NB4 (cell line): ENCODE measurements at regions not wholly inside any gene's neighbourhood (a gene's known extent, or its start where the extent isn't known, plus 50 kb on each side); places are given as distances from the start of the nearest gene placed in this dataset.

Experiments used
- DNase-seq: peaks from one replicate; pipeline ENCODE4 v3.0.0; 2010; ENCODE audit warnings: low read depth
- H3K4me3 ChIP-seq: one replicate; pipeline ENCODE4 v1.5.1; 2011; ENCODE audit warnings: mild to moderate bottlenecking, low read depth, low read length, moderate library complexity
- MYC ChIP-seq: IDR thresholded peaks from 2 replicates; pipeline ENCODE4 v1.6.1; 2011; ENCODE audit warnings: low read depth, low read length
- POLR2A ChIP-seq: IDR thresholded peaks from 2 replicates; pipeline ENCODE4 v1.6.1; 2011; ENCODE audit warnings: mild to moderate bottlenecking; ENCODE audit not compliant: insufficient read length; ENCODE audit errors: extremely low read depth
- TF ChIP-seq, protein P1 (sequence below): IDR thresholded peaks from 2 replicates; pipeline ENCODE4 v1.6.1; 2011; ENCODE audit warnings: low read depth, low read length
- TF ChIP-seq, protein P2 (sequence below): IDR thresholded peaks from one replicate; pipeline ENCODE4 v1.5.1; 2012; ENCODE audit warnings: low read depth, low read length

GRCh38 chr12:61862986-61863385 is 397.2 kb upstream of the USP15 start:
- TF ChIP-seq, protein P1, sequence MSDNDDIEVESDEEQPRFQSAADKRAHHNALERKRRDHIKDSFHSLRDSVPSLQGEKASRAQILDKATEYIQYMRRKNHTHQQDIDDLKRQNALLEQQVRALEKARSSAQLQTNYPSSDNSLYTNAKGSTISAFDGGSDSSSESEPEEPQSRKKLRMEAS, result no peak
- no peak for TF ChIP-seq POLR2A
- TF ChIP-seq MYC, result no peak
- TF ChIP-seq, protein P2, sequence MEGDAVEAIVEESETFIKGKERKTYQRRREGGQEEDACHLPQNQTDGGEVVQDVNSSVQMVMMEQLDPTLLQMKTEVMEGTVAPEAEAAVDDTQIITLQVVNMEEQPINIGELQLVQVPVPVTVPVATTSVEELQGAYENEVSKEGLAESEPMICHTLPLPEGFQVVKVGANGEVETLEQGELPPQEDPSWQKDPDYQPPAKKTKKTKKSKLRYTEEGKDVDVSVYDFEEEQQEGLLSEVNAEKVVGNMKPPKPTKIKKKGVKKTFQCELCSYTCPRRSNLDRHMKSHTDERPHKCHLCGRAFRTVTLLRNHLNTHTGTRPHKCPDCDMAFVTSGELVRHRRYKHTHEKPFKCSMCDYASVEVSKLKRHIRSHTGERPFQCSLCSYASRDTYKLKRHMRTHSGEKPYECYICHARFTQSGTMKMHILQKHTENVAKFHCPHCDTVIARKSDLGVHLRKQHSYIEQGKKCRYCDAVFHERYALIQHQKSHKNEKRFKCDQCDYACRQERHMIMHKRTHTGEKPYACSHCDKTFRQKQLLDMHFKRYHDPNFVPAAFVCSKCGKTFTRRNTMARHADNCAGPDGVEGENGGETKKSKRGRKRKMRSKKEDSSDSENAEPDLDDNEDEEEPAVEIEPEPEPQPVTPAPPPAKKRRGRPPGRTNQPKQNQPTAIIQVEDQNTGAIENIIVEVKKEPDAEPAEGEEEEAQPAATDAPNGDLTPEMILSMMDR, result no peak
- H3K4me3 ChIP-seq, result no peak overlapping the region
- no peak for DNase-seq

- TF ChIP-seq POLR2A (no peak), MYC (no peak)
- H3K4me3 ChIP-seq, result no peak overlapping the region
These were observed 396.4 kb upstream of the USP15 start for GRCh38 chr12:61863811-61864210.

DNA sequence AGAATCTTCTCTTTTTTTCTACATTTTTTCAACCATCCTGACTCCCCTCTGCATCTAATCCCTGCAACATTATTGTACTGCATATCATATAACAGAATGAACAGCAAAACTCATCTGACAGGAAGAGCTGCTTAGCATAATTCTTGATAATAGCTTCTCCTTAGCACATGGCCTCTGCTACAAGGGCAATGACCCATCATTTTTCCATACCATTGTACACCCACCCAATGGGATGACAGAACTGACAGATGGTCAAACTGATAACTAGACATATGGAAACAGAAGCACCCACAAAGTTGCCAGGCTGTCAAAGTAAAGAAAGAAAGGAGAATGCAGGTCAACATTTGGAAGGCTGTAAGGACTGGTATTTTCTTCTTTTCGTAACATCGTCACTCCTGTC is 390.4 kb upstream of the USP15 start:
- no peak for DNase-seq
- H3K4me3 ChIP-seq, result no peak overlapping the region
- TF ChIP-seq POLR2A (no peak), MYC (no peak)
- TF ChIP-seq, protein P2, result no peak
- TF ChIP-seq, protein P1, result no peak

More at GRCh38 chr12:61863811-61864210, 396.4 kb upstream of the USP15 start:
- DNase-seq, result no peak

GRCh38 chr12:61870658-61871484 is 389.3 kb upstream of the USP15 start:
- peak; percentile 59 for DNase-seq
- no peak overlapping the region for H3K4me3 ChIP-seq
- TF ChIP-seq, protein P1, result no peak
- TF ChIP-seq, protein P2, result no peak
- TF ChIP-seq POLR2A (no peak), MYC (no peak)

- TF ChIP-seq, protein P1, result no peak
- TF ChIP-seq MYC (no peak), POLR2A (no peak)
- TF ChIP-seq, protein P2, result no peak
- no peak overlapping the region for H3K4me3 ChIP-seq
- peak; percentile 13 for DNase-seq
These were observed 388.8 kb upstream of the USP15 start for GRCh38 chr12:61871485-61871810.

GRCh38 chr12:61879229-61879628 is 381.0 kb upstream of the USP15 start:
- no peak for TF ChIP-seq POLR2A
- no peak overlapping the region for H3K4me3 ChIP-seq
- DNase-seq, result no peak

DNA sequence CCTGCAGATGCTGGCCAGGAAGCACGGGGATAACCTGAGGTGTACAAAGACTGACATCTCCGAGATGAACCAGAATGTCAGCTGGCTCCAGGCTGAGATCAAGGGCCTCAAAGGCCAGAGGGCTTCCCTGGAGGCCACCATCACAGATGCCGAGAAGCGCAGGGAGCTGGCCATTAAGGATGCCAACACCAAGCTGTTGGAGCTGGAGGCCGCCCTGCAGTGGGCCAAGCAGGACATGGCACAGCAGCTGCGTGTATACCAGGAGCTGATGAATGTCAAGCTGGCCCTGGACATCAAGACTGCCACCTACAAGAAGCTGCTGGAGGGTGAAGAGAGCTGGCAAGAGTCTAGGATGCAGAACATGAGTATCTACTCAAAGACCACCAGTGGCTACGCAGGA is 380.0 kb upstream of the USP15 start:
- DNase-seq, result no peak
- TF ChIP-seq, protein P1, result no peak
- TF ChIP-seq POLR2A (no peak), MYC (no peak)
- TF ChIP-seq, protein P2, result no peak
- no peak overlapping the region for H3K4me3 ChIP-seq
